Neural progenitor cell (in vitro differentiated cells): ENCODE measurements at regions not wholly inside any gene's neighbourhood (a gene's known extent, or its start where the extent isn't known, plus 50 kb on each side); places are given as distances from the start of the nearest gene placed in this dataset.

Experiments
- EZH2 ChIP-seq: fragments of 200-600 bp; sonication (generic); IDR thresholded peaks from 2 replicates; pipeline ENCODE4 v1.6.1; 2017; ENCODE audit warnings: antibody characterized with exemption, mild to moderate bottlenecking, moderate library complexity
- EZH2phosphoT487 ChIP-seq: fragments of 200-600 bp; sonication (generic); IDR thresholded peaks from 2 replicates; pipeline ENCODE4 v1.6.1; 2017; ENCODE audit warnings: antibody characterized with exemption
- TF ChIP-seq, protein P1 (sequence below): fragments of 200-600 bp; sonication (generic); IDR thresholded peaks from 2 replicates; pipeline ENCODE4 v1.5.1; 2017; ENCODE audit warnings: antibody characterized with exemption, mild to moderate bottlenecking

DNA sequence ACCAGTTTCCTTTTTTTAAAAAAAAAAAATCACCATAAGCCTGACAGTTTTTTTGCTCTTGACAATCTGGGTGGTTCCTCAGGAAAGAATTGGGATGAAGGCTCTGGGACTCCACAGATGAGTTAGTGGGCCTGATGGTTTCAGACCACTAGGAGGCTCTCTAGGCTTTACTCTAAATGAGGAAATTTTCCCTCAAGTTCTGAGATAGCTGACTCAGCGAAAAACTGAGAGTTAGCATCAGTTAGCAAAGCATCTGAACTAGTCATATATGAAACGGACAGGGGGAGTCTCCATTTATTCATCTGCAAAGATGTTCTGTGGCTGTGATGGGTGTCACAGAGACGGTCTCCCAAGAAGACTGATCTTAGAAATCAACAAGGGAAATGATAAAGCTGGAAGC is 314.3 kb upstream of the OR4E1 start:
- TF ChIP-seq, protein P1, sequence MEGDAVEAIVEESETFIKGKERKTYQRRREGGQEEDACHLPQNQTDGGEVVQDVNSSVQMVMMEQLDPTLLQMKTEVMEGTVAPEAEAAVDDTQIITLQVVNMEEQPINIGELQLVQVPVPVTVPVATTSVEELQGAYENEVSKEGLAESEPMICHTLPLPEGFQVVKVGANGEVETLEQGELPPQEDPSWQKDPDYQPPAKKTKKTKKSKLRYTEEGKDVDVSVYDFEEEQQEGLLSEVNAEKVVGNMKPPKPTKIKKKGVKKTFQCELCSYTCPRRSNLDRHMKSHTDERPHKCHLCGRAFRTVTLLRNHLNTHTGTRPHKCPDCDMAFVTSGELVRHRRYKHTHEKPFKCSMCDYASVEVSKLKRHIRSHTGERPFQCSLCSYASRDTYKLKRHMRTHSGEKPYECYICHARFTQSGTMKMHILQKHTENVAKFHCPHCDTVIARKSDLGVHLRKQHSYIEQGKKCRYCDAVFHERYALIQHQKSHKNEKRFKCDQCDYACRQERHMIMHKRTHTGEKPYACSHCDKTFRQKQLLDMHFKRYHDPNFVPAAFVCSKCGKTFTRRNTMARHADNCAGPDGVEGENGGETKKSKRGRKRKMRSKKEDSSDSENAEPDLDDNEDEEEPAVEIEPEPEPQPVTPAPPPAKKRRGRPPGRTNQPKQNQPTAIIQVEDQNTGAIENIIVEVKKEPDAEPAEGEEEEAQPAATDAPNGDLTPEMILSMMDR: peak; percentile 73
- TF ChIP-seq EZH2 (no peak), EZH2phosphoT487 (no peak)
